A549 (cell line): ENCODE measurements at regions not wholly inside any gene's neighbourhood (a gene's known extent, or its start where the extent isn't known, plus 50 kb on each side); places are given as distances from the start of the nearest gene placed in this dataset.

Experiments
- ATAC-seq, 2 experiments: fragments of 200-7000 bp in 1 of 2; fragments of >200 bp in 1 of 2; cut with Nextera tagmentation in 1 of 2; cut with Tn5 transposase in 1 of 2; 3 replicates each; pipeline versions ENCODE4 v1.8.0 to v1.9.1; 2018 to 2020; ENCODE audit warnings: mild to moderate bottlenecking in 1 of 2, moderate library complexity in 1 of 2
- CTCF ChIA-PET: fragments of 300-600 bp; sonication (Branson Sonifier 250); formaldehyde crosslinking; extraction: SDS; loops from one replicate; lab custom pipeline; 2021; ENCODE audit warnings: antibody characterized with exemption, inconsistent platforms; lab: Yijun Ruan, JAX
- POLR2A ChIA-PET: fragments of 350-600 bp; formaldehyde crosslinking; extraction: SDS; loops from one replicate; lab custom pipeline; 2021; ENCODE audit warnings: antibody characterized with exemption, inconsistent platforms; lab: Yijun Ruan, JAX
- DNase-seq, 2 experiments: peaks; one replicate each; pipeline versions ENCODE4 v3.0.0 to v3.0.0-alpha.2; 2011 to 2016; ENCODE audit warnings: low read depth in 1 of 2, low spot score in 1 of 2
- FAIRE-seq: peaks from 2 replicates; lab custom pipeline; 2011; peaks lifted over from hg19 to GRCh38; lab: Jason Lieb, UNC
- H3K27ac ChIP-seq, 2 experiments: fragments of >200 bp; sonication (Bioruptor Twin); formaldehyde crosslinking; 3 replicates each; pipeline ENCODE4 v1.5.1; 2016 to 2017
- H3K4me1 ChIP-seq: fragments of >200 bp; sonication (Bioruptor Twin); formaldehyde crosslinking; 3 replicates; pipeline ENCODE4 v1.6.1; 2016
- H3K4me2 ChIP-seq: fragments of >200 bp; sonication (Bioruptor Twin); formaldehyde crosslinking; 3 replicates; pipeline ENCODE4 v1.6.1; 2016
- H3K4me3 ChIP-seq: fragments of >200 bp; sonication (Bioruptor Twin); formaldehyde crosslinking; 3 replicates; pipeline ENCODE4 v1.5.1; 2016
- H3K9me3 ChIP-seq: fragments of >200 bp; sonication (Bioruptor Twin); formaldehyde crosslinking; 3 replicates; pipeline ENCODE4 v1.6.1; 2016
- BCL3 ChIP-seq: fragments of >200 bp; sonication (Bioruptor Twin); formaldehyde crosslinking; IDR thresholded peaks from 3 replicates; pipeline ENCODE4 v1.6.1; 2016
- CBX2 ChIP-seq: fragments of 200-600 bp; sonication (generic); IDR thresholded peaks from 2 replicates; pipeline ENCODE4 v1.6.1; 2016; ENCODE audit warnings: low read depth, mild to moderate bottlenecking, borderline replicate concordance
- CHD2 ChIP-seq: fragments of 150-350 bp; IDR thresholded peaks from 2 replicates; pipeline ENCODE4 v1.6.1; 2014; ENCODE audit warnings: low read length; ENCODE audit not compliant: partially characterized antibody
- EP300 ChIP-seq, 2 experiments: fragments of >200 bp; sonication (Bioruptor Twin); formaldehyde crosslinking; IDR thresholded peaks; 2 replicates in 1 of 2; 3 replicates in 1 of 2; pipeline ENCODE4 v1.6.1; 2016 to 2017
- FOSB ChIP-seq: fragments of 250-450 bp; sonication (Bioruptor Pico); IDR thresholded peaks from 2 replicates; pipeline ENCODE4 v1.5.0; 2020; ENCODE audit warnings: mild to moderate bottlenecking, moderate library complexity
- FOXS1 ChIP-seq: fragments of 250-450 bp; sonication (Bioruptor Pico); IDR thresholded peaks from 2 replicates; pipeline ENCODE4 v1.5.0; 2020; ENCODE audit warnings: mild to moderate bottlenecking, moderate library complexity
- GATA3 ChIP-seq: IDR thresholded peaks from 2 replicates; pipeline ENCODE4 v1.6.1; 2012; ENCODE audit warnings: borderline replicate concordance
- HOXA7 ChIP-seq: fragments of 250-450 bp; sonication (Bioruptor Pico); IDR thresholded peaks from 2 replicates; pipeline ENCODE4 v1.5.0; 2020; ENCODE audit warnings: mild to moderate bottlenecking, moderate library complexity
- HOXB13 ChIP-seq: fragments of 250-450 bp; sonication (Bioruptor Pico); IDR thresholded peaks from 2 replicates; pipeline ENCODE4 v1.5.0; 2020; ENCODE audit warnings: low read depth, mild to moderate bottlenecking, moderate library complexity
- JUN ChIP-seq, 2 experiments: fragments of >200 bp; sonication (Bioruptor Twin); formaldehyde crosslinking; IDR thresholded peaks; 2 replicates in 1 of 2; 3 replicates in 1 of 2; pipeline ENCODE4 v1.6.1; 2016 to 2017
- MAZ ChIP-seq: fragments of 150-350 bp; IDR thresholded peaks from 2 replicates; pipeline ENCODE4 v1.6.1; 2014; ENCODE audit warnings: antibody characterized with exemption, low read depth, low read length, borderline replicate concordance
- MYC ChIP-seq: IDR thresholded peaks from 2 replicates; pipeline ENCODE4 v1.6.1; 2012; ENCODE audit warnings: mild to moderate bottlenecking, inconsistent platforms, low read length, improper control_type of control experiment, borderline replicate concordance
- NFE2L2 ChIP-seq: fragments of 150-350 bp; conservative IDR thresholded peaks from 2 replicates; pipeline ENCODE4 v1.6.1; 2014; ENCODE audit warnings: low read length
- NR3C1 ChIP-seq: fragments of >200 bp; sonication (Bioruptor Twin); formaldehyde crosslinking; IDR thresholded peaks from 3 replicates; pipeline ENCODE4 v1.6.1; 2017
- PBX3 ChIP-seq: IDR thresholded peaks from 2 replicates; pipeline ENCODE4 v1.6.1; 2012
- POLR2A ChIP-seq: IDR thresholded peaks from 2 replicates; pipeline ENCODE4 v1.6.1; 2012; ENCODE audit warnings: mild to moderate bottlenecking, low read length
- POLR2AphosphoS2 ChIP-seq: conservative IDR thresholded peaks from 2 replicates; pipeline ENCODE4 v1.6.1; 2012; ENCODE audit warnings: low read length, improper control_type of control experiment, inconsistent platforms
- RAD21 ChIP-seq, 2 experiments: fragments of >200 bp in 1 of 2; sonication (Bioruptor Twin) in 1 of 2; formaldehyde crosslinking in 1 of 2; IDR thresholded peaks in 1 of 2; conservative IDR thresholded peaks in 1 of 2; 2 replicates in 1 of 2; 3 replicates in 1 of 2; pipeline ENCODE4 v1.6.1; 2012 to 2018; ENCODE audit warnings: inconsistent platforms in 1 of 2
- RARB ChIP-seq: fragments of 250-450 bp; sonication (Bioruptor Pico); IDR thresholded peaks from 2 replicates; pipeline ENCODE4 v1.8.0; 2021; ENCODE audit warnings: mild to moderate bottlenecking, moderate library complexity
- RCOR1 ChIP-seq: fragments of 150-350 bp; IDR thresholded peaks from 2 replicates; pipeline ENCODE4 v1.6.1; 2014; ENCODE audit warnings: antibody characterized with exemption, low read length, low read depth
- RFX5 ChIP-seq: fragments of 450-650 bp; IDR thresholded peaks from 2 replicates; pipeline ENCODE4 v1.7.1; 2014; ENCODE audit warnings: antibody characterized with exemption, mild to moderate bottlenecking, moderate library complexity
- RNF2 ChIP-seq: fragments of 200-600 bp; sonication (generic); IDR thresholded peaks from 2 replicates; pipeline ENCODE4 v1.6.1; 2016; ENCODE audit warnings: low read depth, mild to moderate bottlenecking, antibody characterized with exemption, moderate library complexity, borderline replicate concordance
- SREBF2 ChIP-seq: fragments of 450-650 bp; IDR thresholded peaks from 2 replicates; pipeline ENCODE4 v1.6.1; 2014; ENCODE audit warnings: mild to moderate bottlenecking, moderate library complexity
- TFCP2L1 ChIP-seq: fragments of 250-450 bp; sonication (Bioruptor Pico); IDR thresholded peaks from 2 replicates; pipeline ENCODE4 v1.5.0; 2021; ENCODE audit warnings: mild to moderate bottlenecking
- TP53 ChIP-seq: fragments of 250-450 bp; sonication (Bioruptor Pico); IDR thresholded peaks from 2 replicates; pipeline ENCODE4 v1.5.0; 2021; ENCODE audit warnings: mild to moderate bottlenecking, moderate library complexity
- ZFP36 ChIP-seq: fragments of 450-650 bp; IDR thresholded peaks from 2 replicates; pipeline ENCODE4 v1.6.1; 2014; ENCODE audit warnings: borderline replicate concordance; ENCODE audit not compliant: partially characterized antibody
- ZNF302 ChIP-seq: fragments of 250-450 bp; sonication (Bioruptor Pico); IDR thresholded peaks from 2 replicates; pipeline ENCODE4 v1.9.0; 2021; ENCODE audit warnings: inconsistent platforms, mild to moderate bottlenecking, moderate library complexity
- WGBS: methylation state at CpG from one replicate; pipeline ENCODE4 v1.1.6; 2017; ENCODE audit errors: missing lambda C conversion rate; 5-methylcytosine and 5-hydroxymethylcytosine counted together
- TF ChIP-seq, protein P1 (sequence below): fragments of 250-450 bp; sonication (Bioruptor Pico); IDR thresholded peaks from 2 replicates; pipeline ENCODE4 v1.5.0; 2020; ENCODE audit warnings: low read depth, mild to moderate bottlenecking, moderate library complexity

GRCh38 chr14:101065246-101065645, 161.7 kb upstream of the RTL1 start:
- H3K9me3 ChIP-seq, result no peaks in the 10 kb centered on the region
- WGBS, result 90% methylated on average over 27 of the region's 27 CpGs
- no peaks in the 10 kb centered on the region for H3K4me1 ChIP-seq
- ATAC-seq (no peak), FAIRE-seq (no peak), DNase-seq (no peak)
- ChIA-PET CTCF (interaction anchor here (0.5 kb wide), 1 partner anchor 40 kb away, joined by 3 read pairs; no protein-coding TSS in a partner anchor), POLR2A (no interaction called here)
- no peak for TF ChIP-seq POLR2A
- TF ChIP-seq HOXB13 (CRISPR knock-in tag), result no peak
- TF ChIP-seq SREBF2, result no peak
- TF ChIP-seq RFX5, result no peak
- no peak overlapping the region for H3K27ac ChIP-seq
- no peak overlapping the region for H3K4me2 ChIP-seq
- H3K4me3 ChIP-seq, result no peak overlapping the region

- Histone ChIP-seq H3K4me3 (no peak overlapping the region), H3K4me1 (no peaks in the 10 kb centered on the region), H3K27ac (no peak overlapping the region), H3K4me2 (no peak overlapping the region), H3K9me3 (no peaks in the 10 kb centered on the region)
- ATAC-seq (no peak), FAIRE-seq (no peak), DNase-seq (no peak)
- WGBS, result 94% methylated on average over 41 of the region's 43 CpGs
- ChIA-PET CTCF (interaction anchor here (1.3 to 2.0 kb wide), 2 partner anchors 163 to 169 kb away, joined by 3 to 6 read pairs; no protein-coding TSS in a partner anchor), POLR2A (no interaction called here)
- TF ChIP-seq CHD2 (no peak), PBX3 (no peak), TFCP2L1 (CRISPR knock-in tag) (no peak), MAZ (no peak), GATA3 (no peak), JUN (IDR thresholded peaks at IDR 0.05) (no peak), EP300 (IDR thresholded peaks at IDR 0.05) (no peak), RNF2 (no peak), POLR2AphosphoS2 (no peak), NFE2L2 (no peak), RARB (CRISPR knock-in tag) (no peak), MYC (no peak), FOXS1 (no peak), RAD21 (conservative IDR thresholded peaks at IDR 0.05 in 1 of 2, IDR thresholded peaks at IDR 0.05 in 1 of 2) (no peak), TP53 (no peak), ZFP36 (no peak)
- TF ChIP-seq, protein P1, sequence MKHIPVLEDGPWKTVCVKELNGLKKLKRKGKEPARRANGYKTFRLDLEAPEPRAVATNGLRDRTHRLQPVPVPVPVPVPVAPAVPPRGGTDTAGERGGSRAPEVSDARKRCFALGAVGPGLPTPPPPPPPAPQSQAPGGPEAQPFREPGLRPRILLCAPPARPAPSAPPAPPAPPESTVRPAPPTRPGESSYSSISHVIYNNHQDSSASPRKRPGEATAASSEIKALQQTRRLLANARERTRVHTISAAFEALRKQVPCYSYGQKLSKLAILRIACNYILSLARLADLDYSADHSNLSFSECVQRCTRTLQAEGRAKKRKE (CRISPR knock-in tag), result no peak
Measured at GRCh38 chr14:101065696-101066694, 162.5 kb upstream of the RTL1 start.

- H3K27ac ChIP-seq, result no peak overlapping the region
- H3K4me3 ChIP-seq, result no peak overlapping the region
- H3K4me2 ChIP-seq, result no peak overlapping the region
- FAIRE-seq (no peak), DNase-seq (no peak), ATAC-seq (no peak)
- CTCF ChIA-PET, result interaction anchor here (0.6 to 2.0 kb wide), 3 partner anchors 162 to 266 kb away, joined by 3 to 6 read pairs (median 3); no protein-coding TSS in a partner anchor
- POLR2A ChIA-PET, result no interaction called here
- no peaks in the 10 kb centered on the region for H3K9me3 ChIP-seq
- WGBS, result 95% methylated on average over 11 of the region's 12 CpGs
- H3K4me1 ChIP-seq, result peaks cover 3% of the 10 kb centered on the region
- TF ChIP-seq RCOR1 (no peak), CBX2 (no peak), BCL3 (no peak), NFE2L2 (no peak), FOSB (CRISPR knock-in tag) (no peak), POLR2AphosphoS2 (no peak), ZNF302 (CRISPR knock-in tag) (no peak), NR3C1 (no peak), FOXS1 (no peak), HOXA7 (no peak)
Measured at GRCh38 chr14:101066826-101067510, 163.4 kb upstream of the RTL1 start.
